ENCODE measurements at regions not wholly inside any gene's neighbourhood (a gene's known extent, or its start where the extent isn't known, plus 50 kb on each side); places are given as distances from the start of the nearest gene placed in this dataset.

DNA sequence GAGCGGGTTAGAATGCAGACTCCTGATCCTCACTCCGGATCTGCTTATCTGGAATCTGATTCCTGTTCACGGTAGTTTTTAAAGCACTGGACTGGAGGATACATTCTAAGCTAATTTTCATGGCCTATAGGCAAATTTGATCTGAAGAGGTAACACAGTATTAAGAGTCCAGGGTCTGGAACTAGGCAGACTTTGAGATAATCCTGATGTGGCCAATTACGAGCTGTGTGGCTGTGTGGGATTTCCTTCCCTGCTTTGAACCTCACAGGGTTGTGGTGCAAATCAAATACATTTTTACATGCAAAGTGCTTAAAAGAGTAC, 285.2 kb downstream of the MIAT start:
- TF ChIP-seq, protein P1, sequence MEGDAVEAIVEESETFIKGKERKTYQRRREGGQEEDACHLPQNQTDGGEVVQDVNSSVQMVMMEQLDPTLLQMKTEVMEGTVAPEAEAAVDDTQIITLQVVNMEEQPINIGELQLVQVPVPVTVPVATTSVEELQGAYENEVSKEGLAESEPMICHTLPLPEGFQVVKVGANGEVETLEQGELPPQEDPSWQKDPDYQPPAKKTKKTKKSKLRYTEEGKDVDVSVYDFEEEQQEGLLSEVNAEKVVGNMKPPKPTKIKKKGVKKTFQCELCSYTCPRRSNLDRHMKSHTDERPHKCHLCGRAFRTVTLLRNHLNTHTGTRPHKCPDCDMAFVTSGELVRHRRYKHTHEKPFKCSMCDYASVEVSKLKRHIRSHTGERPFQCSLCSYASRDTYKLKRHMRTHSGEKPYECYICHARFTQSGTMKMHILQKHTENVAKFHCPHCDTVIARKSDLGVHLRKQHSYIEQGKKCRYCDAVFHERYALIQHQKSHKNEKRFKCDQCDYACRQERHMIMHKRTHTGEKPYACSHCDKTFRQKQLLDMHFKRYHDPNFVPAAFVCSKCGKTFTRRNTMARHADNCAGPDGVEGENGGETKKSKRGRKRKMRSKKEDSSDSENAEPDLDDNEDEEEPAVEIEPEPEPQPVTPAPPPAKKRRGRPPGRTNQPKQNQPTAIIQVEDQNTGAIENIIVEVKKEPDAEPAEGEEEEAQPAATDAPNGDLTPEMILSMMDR (IDR thresholded peaks at IDR 0.05): no peak
- no peak for TF ChIP-seq POLR2A (IDR thresholded peaks at IDR 0.05)
